ENCODE measurements at regions not wholly inside any gene's neighbourhood (a gene's known extent, or its start where the extent isn't known, plus 50 kb on each side); places are given as distances from the start of the nearest gene placed in this dataset.
"Not testable (repeated sequence)": the region's sequence is repeated elsewhere in the genome, so short reads cannot be mapped to it uniquely, and the experiment has no call there.

DNA sequence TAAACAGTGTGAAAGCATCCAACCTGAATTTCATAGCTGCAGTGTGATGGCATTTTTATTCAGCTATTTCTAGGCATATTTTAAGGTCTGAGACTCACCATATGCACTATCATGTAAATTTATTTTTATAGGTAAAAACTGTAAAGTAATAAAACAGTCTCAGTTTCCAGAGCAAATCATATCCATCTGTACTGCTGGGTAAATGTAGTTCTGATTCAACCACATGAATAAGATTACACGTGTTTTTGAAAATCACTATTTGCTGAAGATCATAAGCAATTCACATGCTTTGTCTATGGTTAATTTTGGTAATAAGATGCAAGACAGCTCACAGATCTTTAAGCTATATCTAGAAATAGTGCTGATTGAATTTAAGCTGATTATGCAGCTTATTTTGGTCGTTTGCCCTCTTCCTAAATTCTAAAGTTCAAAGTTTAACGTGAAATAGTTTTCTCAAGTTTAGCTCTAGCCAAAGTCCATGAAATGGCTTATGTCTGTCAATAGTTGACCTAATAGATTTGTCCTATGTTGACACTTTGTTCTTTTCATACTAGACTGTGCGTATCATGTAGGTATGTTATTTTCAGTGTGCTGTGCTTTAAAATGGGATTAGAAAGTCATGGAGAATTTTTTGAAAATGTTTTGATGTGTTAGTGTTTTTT, 489.0 kb downstream of the USP25 start:
- ChIA-PET CTCF (no interaction called here), POLR2A (no interaction called here)
- no peaks in the 10 kb centered on the region for H3K4me1 Mint-ChIP-seq
- no peak overlapping the region for H3K27ac ChIP-seq (ENCODE audit: low read length)
- no peaks in the 10 kb centered on the region for H3K36me3 ChIP-seq (ENCODE audit: control insufficient read depth in 2 of 2, extremely low read depth in 1 of 2, insufficient read depth in 1 of 2, low read length in 1 of 2)
- no peak overlapping the region for H3K27ac Mint-ChIP-seq
- no peaks in the 10 kb centered on the region for H3K36me3 Mint-ChIP-seq
- no peaks in the 10 kb centered on the region for H3K9me3 Mint-ChIP-seq
- H3K9me3 ChIP-seq: no peaks in the 10 kb centered on the region
- H3K27me3 Mint-ChIP-seq: no peaks in the 10 kb centered on the region
- H3K4me3 ChIP-seq (ENCODE audit: control insufficient read depth in 1 of 2, extremely low read depth in 1 of 2, low read length in 1 of 2): no peak overlapping the region
- WGBS (ENCODE audit: insufficient coverage): 71% methylated on average over 2 of the region's 4 CpGs
- no peaks in the 10 kb centered on the region for H3K27me3 ChIP-seq (replicated peaks in 1 of 2; ENCODE audit: control insufficient read depth in 2 of 2, extremely low read depth in 1 of 2, insufficient read depth in 2 of 2, low read length in 1 of 2)
- DNase-seq: no peak
- ATAC-seq (replicated peaks in 1 of 4): no peak
- no peaks in the 10 kb centered on the region for H3K4me1 ChIP-seq (ENCODE audit: control insufficient read depth in 1 of 2, extremely low read depth in 1 of 2, insufficient read depth in 2 of 2, low read length in 2 of 2)
- H3K4me3 Mint-ChIP-seq: no peak overlapping the region

DNA sequence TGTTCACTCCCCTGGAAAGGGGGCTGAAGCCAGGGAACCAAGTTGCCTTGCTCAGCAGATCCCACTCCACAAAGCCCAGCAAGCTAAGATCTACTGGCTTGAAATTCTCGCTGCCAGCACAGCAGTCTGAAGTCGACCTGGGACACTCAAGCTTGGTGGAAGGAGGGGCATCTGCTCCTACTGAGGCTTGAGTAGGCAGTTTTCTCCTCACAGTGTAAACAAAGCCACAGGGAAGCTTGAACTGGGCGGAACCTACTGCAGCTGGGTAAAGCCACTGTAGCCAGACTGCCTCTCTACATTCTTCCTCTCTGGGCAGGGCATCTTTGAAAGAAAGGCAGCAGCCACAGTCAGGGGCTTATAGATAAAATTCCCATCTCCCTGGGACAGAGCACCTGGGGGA, 495.0 kb downstream of the USP25 start:
- WGBS (ENCODE audit: insufficient coverage): 67% methylated on average over 2 of the region's 3 CpGs
- H3K4me1 ChIP-seq (ENCODE audit: control insufficient read depth in 1 of 2, extremely low read depth in 1 of 2, insufficient read depth in 2 of 2, low read length in 2 of 2); H3K4me3 ChIP-seq (ENCODE audit: control insufficient read depth in 1 of 2, extremely low read depth in 1 of 2, low read length in 1 of 2); H3K36me3 Mint-ChIP-seq; DNase-seq; H3K27ac Mint-ChIP-seq; H3K27ac ChIP-seq (ENCODE audit: low read length); CTCF ChIA-PET; H3K4me1 Mint-ChIP-seq; H3K4me3 Mint-ChIP-seq; H3K36me3 ChIP-seq (ENCODE audit: control insufficient read depth in 2 of 2, extremely low read depth in 1 of 2, insufficient read depth in 1 of 2, low read length in 1 of 2); H3K27me3 Mint-ChIP-seq; H3K27me3 ChIP-seq (replicated peaks in 1 of 2; ENCODE audit: control insufficient read depth in 2 of 2, extremely low read depth in 1 of 2, insufficient read depth in 2 of 2, low read length in 1 of 2); ATAC-seq (replicated peaks in 1 of 4); POLR2A ChIA-PET; H3K9me3 ChIP-seq: not testable (repeated sequence)
- H3K9me3 Mint-ChIP-seq: peaks cover 0 to 13% (median 5%) of the 10 kb centered on the region in 3 donors

DNA sequence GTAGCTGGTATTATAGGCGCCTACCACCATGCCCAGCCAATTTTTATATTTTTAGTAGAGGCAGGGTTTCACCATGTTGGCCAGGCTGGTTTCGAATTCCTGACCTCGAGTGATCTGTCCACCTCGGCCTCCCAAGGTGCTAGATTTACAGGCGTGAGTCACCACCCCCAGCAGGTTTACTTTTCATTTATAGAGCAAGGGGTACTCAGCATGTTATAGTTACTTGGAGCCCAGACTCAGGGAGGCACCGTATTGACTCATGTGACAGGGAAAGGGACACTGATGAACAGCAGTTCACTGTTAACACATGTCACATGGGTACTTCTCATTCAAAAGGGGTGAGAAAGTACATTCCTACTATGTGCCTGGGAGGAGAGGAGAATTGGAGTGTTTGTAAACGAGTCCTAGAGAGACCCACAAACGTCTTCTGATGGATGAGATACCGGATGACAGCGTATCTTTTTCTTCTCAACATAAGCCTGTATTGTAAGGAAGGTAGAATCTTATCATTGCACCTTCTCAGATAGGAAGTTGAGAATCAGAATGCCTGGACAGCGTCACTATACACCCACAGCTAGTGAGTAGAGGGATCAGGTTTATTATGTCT, 510.0 kb downstream of the USP25 start:
- WGBS (ENCODE audit: insufficient coverage): no CpG with 5 or more reads among the region's 11 CpGs
- Histone ChIP-seq H3K27ac (ENCODE audit: low read length) (no peak overlapping the region), H3K36me3 (ENCODE audit: control insufficient read depth in 2 of 2, extremely low read depth in 1 of 2, insufficient read depth in 1 of 2, low read length in 1 of 2) (no peaks in the 10 kb centered on the region), H3K4me3 (ENCODE audit: control insufficient read depth in 1 of 2, extremely low read depth in 1 of 2, low read length in 1 of 2) (no peak overlapping the region), H3K27me3 (replicated peaks in 1 of 2; ENCODE audit: control insufficient read depth in 2 of 2, extremely low read depth in 1 of 2, insufficient read depth in 2 of 2, low read length in 1 of 2) (no peaks in the 10 kb centered on the region), H3K4me1 (ENCODE audit: control insufficient read depth in 1 of 2, extremely low read depth in 1 of 2, insufficient read depth in 2 of 2, low read length in 2 of 2) (no peaks in the 10 kb centered on the region), H3K9me3 (no peaks in the 10 kb centered on the region)
- no peaks in the 10 kb centered on the region for H3K36me3 Mint-ChIP-seq
- ChIA-PET POLR2A (no interaction called here), CTCF (no interaction called here)
- no peaks in the 10 kb centered on the region for H3K9me3 Mint-ChIP-seq
- no peak overlapping the region for H3K4me3 Mint-ChIP-seq
- no peaks in the 10 kb centered on the region for H3K27me3 Mint-ChIP-seq
- no peak for DNase-seq
- ATAC-seq (replicated peaks in 1 of 4): no peak
- no peaks in the 10 kb centered on the region for H3K4me1 Mint-ChIP-seq
- no peak overlapping the region for H3K27ac Mint-ChIP-seq

DNA sequence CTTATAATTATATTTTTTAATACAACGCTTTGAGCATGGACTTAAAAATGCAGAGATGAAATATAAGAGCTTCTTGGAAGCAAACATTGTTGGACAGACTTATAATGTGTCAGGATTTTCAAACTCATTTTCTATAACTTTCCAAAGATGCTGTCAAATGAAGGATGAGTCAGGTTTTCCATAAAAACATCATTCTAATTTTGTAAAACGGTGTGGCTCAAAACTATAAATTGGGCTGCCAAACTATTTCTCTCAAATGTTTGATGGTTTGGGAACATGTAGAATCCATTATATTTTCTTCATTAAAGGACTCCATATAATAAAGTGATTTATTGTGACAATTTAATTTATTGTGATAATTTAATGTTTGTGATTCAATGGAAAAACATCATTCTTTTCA, 511.2 kb downstream of the USP25 start:
- ChIA-PET CTCF (no interaction called here), POLR2A (no interaction called here)
- DNase-seq (no peak), ATAC-seq (replicated peaks in 1 of 4) (no peak)
- H3K4me3 ChIP-seq (ENCODE audit: control insufficient read depth in 1 of 2, extremely low read depth in 1 of 2, low read length in 1 of 2): no peak overlapping the region
- no peaks in the 10 kb centered on the region for H3K27me3 ChIP-seq (replicated peaks in 1 of 2; ENCODE audit: control insufficient read depth in 2 of 2, extremely low read depth in 1 of 2, insufficient read depth in 2 of 2, low read length in 1 of 2)
- no CpG with 5 or more reads among the region's 2 CpGs for WGBS (ENCODE audit: insufficient coverage)
- Mint-ChIP-seq H3K36me3 (no peaks in the 10 kb centered on the region), H3K9me3 (peaks cover 0 to 3% (median 0%) of the 10 kb centered on the region in 3 donors), H3K27me3 (no peaks in the 10 kb centered on the region), H3K4me3 (no peak overlapping the region), H3K4me1 (no peaks in the 10 kb centered on the region), H3K27ac (no peak overlapping the region)
- no peaks in the 10 kb centered on the region for H3K36me3 ChIP-seq (ENCODE audit: control insufficient read depth in 2 of 2, extremely low read depth in 1 of 2, insufficient read depth in 1 of 2, low read length in 1 of 2)
- no peaks in the 10 kb centered on the region for H3K4me1 ChIP-seq (ENCODE audit: control insufficient read depth in 1 of 2, extremely low read depth in 1 of 2, insufficient read depth in 2 of 2, low read length in 2 of 2)
- H3K27ac ChIP-seq (ENCODE audit: low read length): no peak overlapping the region
- no peaks in the 10 kb centered on the region for H3K9me3 ChIP-seq

GRCh38 chr21:16241479-16241963, 511.7 kb downstream of the USP25 start:
- ChIA-PET CTCF (no interaction called here), POLR2A (no interaction called here)
- no peak overlapping the region for H3K27ac Mint-ChIP-seq
- Histone ChIP-seq H3K36me3 (ENCODE audit: control insufficient read depth in 2 of 2, extremely low read depth in 1 of 2, insufficient read depth in 1 of 2, low read length in 1 of 2) (no peaks in the 10 kb centered on the region), H3K27ac (ENCODE audit: low read length) (no peak overlapping the region), H3K4me1 (ENCODE audit: control insufficient read depth in 1 of 2, extremely low read depth in 1 of 2, insufficient read depth in 2 of 2, low read length in 2 of 2) (no peaks in the 10 kb centered on the region), H3K9me3 (no peaks in the 10 kb centered on the region), H3K4me3 (ENCODE audit: control insufficient read depth in 1 of 2, extremely low read depth in 1 of 2, low read length in 1 of 2) (no peak overlapping the region), H3K27me3 (replicated peaks in 1 of 2; ENCODE audit: control insufficient read depth in 2 of 2, extremely low read depth in 1 of 2, insufficient read depth in 2 of 2, low read length in 1 of 2) (no peaks in the 10 kb centered on the region)
- DNase-seq: no peak
- H3K27me3 Mint-ChIP-seq: no peaks in the 10 kb centered on the region
- peaks cover 0 to 4% (median 0%) of the 10 kb centered on the region in 3 donors for H3K9me3 Mint-ChIP-seq
- ATAC-seq (replicated peaks in 1 of 4): no peak
- H3K36me3 Mint-ChIP-seq: no peaks in the 10 kb centered on the region
- no peak overlapping the region for H3K4me3 Mint-ChIP-seq
- WGBS (ENCODE audit: insufficient coverage): 0% methylated on average over 1 of the region's 6 CpGs
- no peaks in the 10 kb centered on the region for H3K4me1 Mint-ChIP-seq

- POLR2A ChIA-PET: no interaction called here
- CTCF ChIA-PET: no interaction called here
These were observed 513.6 kb downstream of the USP25 start for GRCh38 chr21:16243396-16243795.

More at GRCh38 chr21:16243396-16243795, 513.6 kb downstream of the USP25 start:
- no peak overlapping the region for H3K27ac Mint-ChIP-seq
- DNase-seq: no peak
- no peaks in the 10 kb centered on the region for H3K27me3 Mint-ChIP-seq
- peaks cover 0 to 4% (median 0%) of the 10 kb centered on the region in 3 donors for H3K9me3 Mint-ChIP-seq
- H3K27ac ChIP-seq (ENCODE audit: low read length): no peak overlapping the region
- no peaks in the 10 kb centered on the region for H3K27me3 ChIP-seq (replicated peaks in 1 of 2; ENCODE audit: control insufficient read depth in 2 of 2, extremely low read depth in 1 of 2, insufficient read depth in 2 of 2, low read length in 1 of 2)
- ATAC-seq (replicated peaks in 1 of 4): no peak
- no CpG with 5 or more reads among the region's 2 CpGs for WGBS (ENCODE audit: insufficient coverage)
- H3K36me3 Mint-ChIP-seq: no peaks in the 10 kb centered on the region
- no peaks in the 10 kb centered on the region for H3K36me3 ChIP-seq (ENCODE audit: control insufficient read depth in 2 of 2, extremely low read depth in 1 of 2, insufficient read depth in 1 of 2, low read length in 1 of 2)
- no peak overlapping the region for H3K4me3 Mint-ChIP-seq
- H3K9me3 ChIP-seq: no peaks in the 10 kb centered on the region
- no peak overlapping the region for H3K4me3 ChIP-seq (ENCODE audit: control insufficient read depth in 1 of 2, extremely low read depth in 1 of 2, low read length in 1 of 2)
- no peaks in the 10 kb centered on the region for H3K4me1 ChIP-seq (ENCODE audit: control insufficient read depth in 1 of 2, extremely low read depth in 1 of 2, insufficient read depth in 2 of 2, low read length in 2 of 2)
- H3K4me1 Mint-ChIP-seq: no peaks in the 10 kb centered on the region

All from T-cell (primary cell).